ENCODE measurements at regions not wholly inside any gene's neighbourhood (a gene's known extent, or its start where the extent isn't known, plus 50 kb on each side); places are given as distances from the start of the nearest gene placed in this dataset.

DNA sequence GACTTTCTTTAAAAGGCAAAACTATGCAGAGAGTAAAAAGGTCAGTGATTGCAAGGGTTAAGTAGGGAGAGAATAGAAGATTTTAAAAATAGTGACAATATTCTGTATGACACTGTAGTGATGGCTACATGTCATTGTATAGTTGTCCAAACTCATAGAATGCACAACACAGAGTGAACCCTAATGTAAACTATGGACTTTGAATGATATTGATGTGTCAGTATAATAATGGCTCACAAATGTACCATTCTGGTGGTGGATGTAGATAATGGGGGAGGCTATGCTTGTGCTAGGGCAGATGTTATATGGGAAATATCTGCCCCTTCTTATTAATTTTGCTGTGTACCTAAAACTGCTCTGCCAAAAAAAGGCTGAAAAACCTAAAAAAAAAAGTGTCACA lies 468.9 kb downstream of the KIF4B start:
- TF ChIP-seq, protein P1, sequence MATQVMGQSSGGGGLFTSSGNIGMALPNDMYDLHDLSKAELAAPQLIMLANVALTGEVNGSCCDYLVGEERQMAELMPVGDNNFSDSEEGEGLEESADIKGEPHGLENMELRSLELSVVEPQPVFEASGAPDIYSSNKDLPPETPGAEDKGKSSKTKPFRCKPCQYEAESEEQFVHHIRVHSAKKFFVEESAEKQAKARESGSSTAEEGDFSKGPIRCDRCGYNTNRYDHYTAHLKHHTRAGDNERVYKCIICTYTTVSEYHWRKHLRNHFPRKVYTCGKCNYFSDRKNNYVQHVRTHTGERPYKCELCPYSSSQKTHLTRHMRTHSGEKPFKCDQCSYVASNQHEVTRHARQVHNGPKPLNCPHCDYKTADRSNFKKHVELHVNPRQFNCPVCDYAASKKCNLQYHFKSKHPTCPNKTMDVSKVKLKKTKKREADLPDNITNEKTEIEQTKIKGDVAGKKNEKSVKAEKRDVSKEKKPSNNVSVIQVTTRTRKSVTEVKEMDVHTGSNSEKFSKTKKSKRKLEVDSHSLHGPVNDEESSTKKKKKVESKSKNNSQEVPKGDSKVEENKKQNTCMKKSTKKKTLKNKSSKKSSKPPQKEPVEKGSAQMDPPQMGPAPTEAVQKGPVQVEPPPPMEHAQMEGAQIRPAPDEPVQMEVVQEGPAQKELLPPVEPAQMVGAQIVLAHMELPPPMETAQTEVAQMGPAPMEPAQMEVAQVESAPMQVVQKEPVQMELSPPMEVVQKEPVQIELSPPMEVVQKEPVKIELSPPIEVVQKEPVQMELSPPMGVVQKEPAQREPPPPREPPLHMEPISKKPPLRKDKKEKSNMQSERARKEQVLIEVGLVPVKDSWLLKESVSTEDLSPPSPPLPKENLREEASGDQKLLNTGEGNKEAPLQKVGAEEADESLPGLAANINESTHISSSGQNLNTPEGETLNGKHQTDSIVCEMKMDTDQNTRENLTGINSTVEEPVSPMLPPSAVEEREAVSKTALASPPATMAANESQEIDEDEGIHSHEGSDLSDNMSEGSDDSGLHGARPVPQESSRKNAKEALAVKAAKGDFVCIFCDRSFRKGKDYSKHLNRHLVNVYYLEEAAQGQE (IDR thresholded peaks at IDR 0.05; ENCODE audit: insufficient read depth in 1 of 2, low read depth in 2 of 2, low read length in 2 of 2), result no peak
- no peak for TF ChIP-seq POLR2AphosphoS5 (IDR thresholded peaks at IDR 0.05; ENCODE audit: low read depth, low read length)
- TF ChIP-seq TAF1 (IDR thresholded peaks at IDR 0.05; ENCODE audit: borderline replicate concordance, insufficient read depth, low read length), result no peak
- TF ChIP-seq FOXP2 (optimal IDR thresholded peaks at IDR 0.05; ENCODE audit: borderline replicate concordance, extremely low read depth, extremely low read length, insufficient read depth), result no peak
- no peak for TF ChIP-seq SIN3A (IDR thresholded peaks at IDR 0.05; ENCODE audit: borderline replicate concordance, insufficient read depth, low read length)
